PFSK-1 (cell line): ENCODE measurements at regions not wholly inside any gene's neighbourhood (a gene's known extent, or its start where the extent isn't known, plus 50 kb on each side); places are given as distances from the start of the nearest gene placed in this dataset.

ENCODE experiments used
- POLR2AphosphoS5 ChIP-seq: IDR thresholded peaks from 2 replicates; pipeline ENCODE4 v1.6.1; 2012; ENCODE audit warnings: low read depth, mild to moderate bottlenecking, control low read depth, low read length, moderate library complexity
- SIN3A ChIP-seq: IDR thresholded peaks from 2 replicates; pipeline ENCODE4 v1.6.1; 2012; ENCODE audit warnings: mild to moderate bottlenecking, low read length, moderate library complexity, borderline replicate concordance; ENCODE audit not compliant: insufficient read depth
- TAF1 ChIP-seq: IDR thresholded peaks from 2 replicates; pipeline ENCODE4 v1.6.1; 2012; ENCODE audit warnings: low read length, control low read depth, borderline replicate concordance; ENCODE audit not compliant: insufficient read depth
- TF ChIP-seq, protein P1 (sequence below), 2 experiments: IDR thresholded peaks; 2 replicates each; pipeline versions ENCODE4 v1.6.1 to v1.8.0; 2011 to 2012; ENCODE audit warnings: low read depth in 2 of 2, low read length in 2 of 2, control low read depth in 1 of 2, inconsistent platforms in 1 of 2, mild to moderate bottlenecking in 1 of 2, moderate library complexity in 1 of 2; ENCODE audit not compliant: insufficient read depth in 1 of 2

DNA sequence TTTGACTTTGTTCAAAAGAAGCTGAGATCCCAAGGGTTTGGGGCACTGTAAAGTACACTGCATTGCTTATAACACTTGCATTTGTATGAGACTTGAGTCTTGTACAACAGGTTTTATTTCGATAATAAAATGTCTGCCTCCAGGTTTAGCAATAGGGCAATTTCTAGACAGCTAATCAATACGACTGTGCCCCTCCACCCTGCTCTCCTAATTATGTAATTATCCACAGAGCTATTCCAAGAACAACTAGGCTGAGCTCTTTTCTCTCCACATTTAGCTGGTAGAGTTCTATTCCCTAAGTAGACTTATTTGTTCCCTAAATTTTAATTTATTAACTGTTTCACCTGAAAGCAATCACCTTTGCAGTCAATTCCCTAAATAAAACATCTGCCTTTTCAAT is 52.9 kb upstream of the LINC00305 start:
- TF ChIP-seq, protein P1, sequence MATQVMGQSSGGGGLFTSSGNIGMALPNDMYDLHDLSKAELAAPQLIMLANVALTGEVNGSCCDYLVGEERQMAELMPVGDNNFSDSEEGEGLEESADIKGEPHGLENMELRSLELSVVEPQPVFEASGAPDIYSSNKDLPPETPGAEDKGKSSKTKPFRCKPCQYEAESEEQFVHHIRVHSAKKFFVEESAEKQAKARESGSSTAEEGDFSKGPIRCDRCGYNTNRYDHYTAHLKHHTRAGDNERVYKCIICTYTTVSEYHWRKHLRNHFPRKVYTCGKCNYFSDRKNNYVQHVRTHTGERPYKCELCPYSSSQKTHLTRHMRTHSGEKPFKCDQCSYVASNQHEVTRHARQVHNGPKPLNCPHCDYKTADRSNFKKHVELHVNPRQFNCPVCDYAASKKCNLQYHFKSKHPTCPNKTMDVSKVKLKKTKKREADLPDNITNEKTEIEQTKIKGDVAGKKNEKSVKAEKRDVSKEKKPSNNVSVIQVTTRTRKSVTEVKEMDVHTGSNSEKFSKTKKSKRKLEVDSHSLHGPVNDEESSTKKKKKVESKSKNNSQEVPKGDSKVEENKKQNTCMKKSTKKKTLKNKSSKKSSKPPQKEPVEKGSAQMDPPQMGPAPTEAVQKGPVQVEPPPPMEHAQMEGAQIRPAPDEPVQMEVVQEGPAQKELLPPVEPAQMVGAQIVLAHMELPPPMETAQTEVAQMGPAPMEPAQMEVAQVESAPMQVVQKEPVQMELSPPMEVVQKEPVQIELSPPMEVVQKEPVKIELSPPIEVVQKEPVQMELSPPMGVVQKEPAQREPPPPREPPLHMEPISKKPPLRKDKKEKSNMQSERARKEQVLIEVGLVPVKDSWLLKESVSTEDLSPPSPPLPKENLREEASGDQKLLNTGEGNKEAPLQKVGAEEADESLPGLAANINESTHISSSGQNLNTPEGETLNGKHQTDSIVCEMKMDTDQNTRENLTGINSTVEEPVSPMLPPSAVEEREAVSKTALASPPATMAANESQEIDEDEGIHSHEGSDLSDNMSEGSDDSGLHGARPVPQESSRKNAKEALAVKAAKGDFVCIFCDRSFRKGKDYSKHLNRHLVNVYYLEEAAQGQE (IDR thresholded peaks at IDR 0.05; ENCODE audit: insufficient read depth in 1 of 2, low read depth in 2 of 2, low read length in 2 of 2): no peak
- TF ChIP-seq TAF1 (no peak), POLR2AphosphoS5 (no peak), SIN3A (no peak)
